SK-N-SH treated with all-trans-retinoic acid at 6 μM for 48 hours (cell line): ENCODE measurements at regions not wholly inside any gene's neighbourhood (a gene's known extent, or its start where the extent isn't known, plus 50 kb on each side); places are given as distances from the start of the nearest gene placed in this dataset.

Source experiments
- ATAC-seq: fragments of 200-7000 bp; cut with Tn5 transposase; 3 replicates; pipeline ENCODE4 v1.9.1; 2020; ENCODE audit warnings: mild to moderate bottlenecking, moderate library complexity
- ARNTL ChIP-seq: fragments of 450-650 bp; formaldehyde crosslinking; IDR thresholded peaks from 2 replicates; pipeline ENCODE4 v1.5.0; 2020; ENCODE audit warnings: low read depth, mild to moderate bottlenecking, moderate library complexity, borderline replicate concordance
- BACH2 ChIP-seq: fragments of 250-450 bp; sonication (Bioruptor Pico); IDR thresholded peaks from 2 replicates; pipeline ENCODE4 v1.9.0; 2021; ENCODE audit warnings: mild to moderate bottlenecking, borderline replicate concordance
- CREB5 ChIP-seq: fragments of 250-450 bp; sonication (Bioruptor Pico); IDR thresholded peaks from 2 replicates; pipeline ENCODE4 v1.5.1; 2020; ENCODE audit warnings: low read depth, mild to moderate bottlenecking, moderate library complexity
- CSDC2 ChIP-seq: fragments of 250-450 bp; sonication (Bioruptor Pico); IDR thresholded peaks from 2 replicates; pipeline ENCODE4 v1.5.0; 2020; ENCODE audit warnings: mild to moderate bottlenecking, moderate library complexity
- CSRNP3 ChIP-seq: fragments of 250-450 bp; sonication (Bioruptor Pico); IDR thresholded peaks from 2 replicates; pipeline ENCODE4 v1.5.1; 2021; ENCODE audit warnings: mild to moderate bottlenecking, moderate library complexity
- ESRRG ChIP-seq: fragments of 250-450 bp; sonication (Bioruptor Pico); IDR thresholded peaks from 2 replicates; pipeline ENCODE4 v1.6.1; 2021; ENCODE audit warnings: mild to moderate bottlenecking
- GLIS3 ChIP-seq: fragments of 250-450 bp; sonication (Bioruptor Pico); IDR thresholded peaks from 2 replicates; pipeline ENCODE4 v1.5.0; 2020; ENCODE audit warnings: mild to moderate bottlenecking, moderate library complexity
- ISL1 ChIP-seq: fragments of 250-450 bp; sonication (Bioruptor Pico); IDR thresholded peaks from 2 replicates; pipeline ENCODE4 v2.1.2; 2022; ENCODE audit warnings: mild to moderate bottlenecking, moderate library complexity
- OSR1 ChIP-seq: fragments of 250-450 bp; sonication (Bioruptor Pico); IDR thresholded peaks from 2 replicates; pipeline ENCODE4 v1.8.0; 2022; ENCODE audit warnings: moderate library complexity, mild to moderate bottlenecking, inconsistent platforms
- PATZ1 ChIP-seq: fragments of 250-450 bp; sonication (Bioruptor Pico); IDR thresholded peaks from 2 replicates; pipeline ENCODE4 v1.8.0; 2020; ENCODE audit warnings: mild to moderate bottlenecking, moderate library complexity, borderline replicate concordance
- POU6F1 ChIP-seq: fragments of 250-450 bp; sonication (Bioruptor Pico); IDR thresholded peaks from 2 replicates; pipeline ENCODE4 v1.8.0; 2021; ENCODE audit warnings: low read depth, mild to moderate bottlenecking, moderate library complexity, borderline replicate concordance
- PPARA ChIP-seq: fragments of 250-450 bp; sonication (Bioruptor Pico); IDR thresholded peaks from 2 replicates; pipeline ENCODE4 v1.5.0; 2020; ENCODE audit warnings: mild to moderate bottlenecking, borderline replicate concordance
- RARB ChIP-seq: fragments of 250-450 bp; sonication (Bioruptor Pico); IDR thresholded peaks from 2 replicates; pipeline ENCODE4 v1.8.0; 2021; ENCODE audit warnings: mild to moderate bottlenecking, moderate library complexity
- SNAI2 ChIP-seq: fragments of 250-450 bp; sonication (Bioruptor Pico); IDR thresholded peaks from 2 replicates; pipeline ENCODE4 v1.5.0; 2020; ENCODE audit warnings: mild to moderate bottlenecking, moderate library complexity
- TCF4 ChIP-seq: fragments of 250-450 bp; sonication (Bioruptor Pico); IDR thresholded peaks from 2 replicates; pipeline ENCODE4 v1.8.0; 2021; ENCODE audit warnings: mild to moderate bottlenecking, moderate library complexity, borderline replicate concordance
- TOX ChIP-seq: fragments of 250-450 bp; sonication (Bioruptor Pico); IDR thresholded peaks from 2 replicates; pipeline ENCODE4 v1.8.0; 2021; ENCODE audit warnings: mild to moderate bottlenecking, moderate library complexity, borderline replicate concordance
- TSHZ2 ChIP-seq: fragments of 250-450 bp; sonication (Bioruptor Pico); IDR thresholded peaks from 2 replicates; pipeline ENCODE4 v1.5.0; 2020; ENCODE audit warnings: mild to moderate bottlenecking, moderate library complexity
- ZC3H10 ChIP-seq: fragments of 250-450 bp; sonication (Bioruptor Pico); IDR thresholded peaks from 2 replicates; pipeline ENCODE4 v1.5.1; 2021; ENCODE audit warnings: mild to moderate bottlenecking, moderate library complexity
- ZFP30 ChIP-seq: fragments of 450-650 bp; formaldehyde crosslinking; IDR thresholded peaks from 2 replicates; pipeline ENCODE4 v1.5.0; 2022; ENCODE audit warnings: mild to moderate bottlenecking, moderate library complexity
- ZNF565 ChIP-seq: fragments of 450-650 bp; formaldehyde crosslinking; conservative IDR thresholded peaks from 2 replicates; pipeline ENCODE4 v1.5.0; 2020; ENCODE audit warnings: low read depth, mild to moderate bottlenecking, moderate library complexity
- ZNF70 ChIP-seq: fragments of 450-650 bp; formaldehyde crosslinking; IDR thresholded peaks from 2 replicates; pipeline ENCODE4 v1.5.0; 2020; ENCODE audit warnings: mild to moderate bottlenecking, moderate library complexity
- ZNF8 ChIP-seq: fragments of 450-650 bp; formaldehyde crosslinking; IDR thresholded peaks from 2 replicates; pipeline ENCODE4 v1.5.0; 2020; ENCODE audit warnings: mild to moderate bottlenecking, moderate library complexity

- no peak for TF ChIP-seq CSRNP3 (CRISPR knock-in tag)
- no peak for TF ChIP-seq GLIS3
- TF ChIP-seq CSDC2 (CRISPR knock-in tag), result no peak
- no peak for TF ChIP-seq ISL1 (CRISPR knock-in tag)
- no peak for TF ChIP-seq PATZ1 (CRISPR knock-in tag)
- TF ChIP-seq OSR1 (CRISPR knock-in tag), result no peak
- no peak for TF ChIP-seq TSHZ2 (CRISPR knock-in tag)
- no peak for TF ChIP-seq POU6F1
- no peak for TF ChIP-seq ARNTL
- TF ChIP-seq RARB (CRISPR knock-in tag), result no peak
- ATAC-seq, result no peak
These were observed 150.6 kb downstream of the SPATA18 start for GRCh38 chr4:52201715-52202114.

- ATAC-seq, result no peak
- TF ChIP-seq ZNF565 (CRISPR knock-in tag) (no peak), SNAI2 (CRISPR knock-in tag) (no peak), PPARA (CRISPR knock-in tag) (no peak), GLIS3 (no peak), ZNF8 (CRISPR knock-in tag) (no peak), BACH2 (CRISPR knock-in tag) (no peak), CREB5 (no peak), PATZ1 (CRISPR knock-in tag) (no peak), OSR1 (CRISPR knock-in tag) (no peak), ZFP30 (CRISPR knock-in tag) (no peak), ISL1 (CRISPR knock-in tag) (no peak), ESRRG (CRISPR knock-in tag) (no peak), ZNF70 (CRISPR knock-in tag) (no peak), CSDC2 (CRISPR knock-in tag) (no peak), TOX (CRISPR knock-in tag) (no peak), TCF4 (CRISPR knock-in tag) (no peak), ZC3H10 (CRISPR knock-in tag) (no peak), RARB (CRISPR knock-in tag) (no peak)
These were observed 151.2 kb downstream of the SPATA18 start for GRCh38 chr4:52202251-52202779.
